OCI-LY1 (cell line): ENCODE measurements at regions not wholly inside any gene's neighbourhood (a gene's known extent, or its start where the extent isn't known, plus 50 kb on each side); places are given as distances from the start of the nearest gene placed in this dataset.

Source experiments
- CTCF ChIP-seq: fragments of 200-600 bp; sonication (generic), shearing (Covaris generic); IDR thresholded peaks from 2 replicates; pipeline ENCODE4 v1.5.1; 2017; ENCODE audit warnings: mild to moderate bottlenecking, antibody characterized with exemption, low read length, moderate library complexity, mixed read lengths
- EZH2 ChIP-seq: fragments of 200-600 bp; sonication (generic), shearing (Covaris generic); IDR thresholded peaks from 2 replicates; pipeline ENCODE4 v1.8.0; 2017; ENCODE audit warnings: borderline replicate concordance, mixed run types, mild to moderate bottlenecking, antibody characterized with exemption, low read length, moderate library complexity, mixed read lengths

GRCh38 chr13:112170823-112171569, 104.0 kb downstream of the SOX1 start:
- TF ChIP-seq EZH2 (no peak), CTCF (no peak)
